ENCODE measurements at regions not wholly inside any gene's neighbourhood (a gene's known extent, or its start where the extent isn't known, plus 50 kb on each side); places are given as distances from the start of the nearest gene placed in this dataset.

DNA sequence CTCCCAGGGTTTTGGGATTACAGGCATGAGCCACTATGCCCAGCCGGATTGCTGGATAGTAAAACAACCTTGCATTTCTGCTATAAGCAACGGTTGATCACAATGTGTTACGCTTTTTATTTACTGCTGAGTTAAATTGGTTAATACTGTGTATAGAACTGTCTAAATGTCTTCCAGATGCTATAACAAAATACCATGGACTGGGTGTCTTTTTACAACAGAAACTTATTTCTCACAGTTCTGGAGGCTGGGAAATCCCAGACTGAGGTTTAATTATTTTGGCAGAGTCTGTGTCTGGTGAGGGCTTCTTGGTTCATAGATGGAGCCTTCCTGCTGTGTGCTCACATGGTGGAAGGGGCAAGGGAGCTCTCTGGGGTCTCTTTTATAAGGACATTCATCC, 65.5 kb downstream of the ING1 start:
- TF ChIP-seq, protein P1, sequence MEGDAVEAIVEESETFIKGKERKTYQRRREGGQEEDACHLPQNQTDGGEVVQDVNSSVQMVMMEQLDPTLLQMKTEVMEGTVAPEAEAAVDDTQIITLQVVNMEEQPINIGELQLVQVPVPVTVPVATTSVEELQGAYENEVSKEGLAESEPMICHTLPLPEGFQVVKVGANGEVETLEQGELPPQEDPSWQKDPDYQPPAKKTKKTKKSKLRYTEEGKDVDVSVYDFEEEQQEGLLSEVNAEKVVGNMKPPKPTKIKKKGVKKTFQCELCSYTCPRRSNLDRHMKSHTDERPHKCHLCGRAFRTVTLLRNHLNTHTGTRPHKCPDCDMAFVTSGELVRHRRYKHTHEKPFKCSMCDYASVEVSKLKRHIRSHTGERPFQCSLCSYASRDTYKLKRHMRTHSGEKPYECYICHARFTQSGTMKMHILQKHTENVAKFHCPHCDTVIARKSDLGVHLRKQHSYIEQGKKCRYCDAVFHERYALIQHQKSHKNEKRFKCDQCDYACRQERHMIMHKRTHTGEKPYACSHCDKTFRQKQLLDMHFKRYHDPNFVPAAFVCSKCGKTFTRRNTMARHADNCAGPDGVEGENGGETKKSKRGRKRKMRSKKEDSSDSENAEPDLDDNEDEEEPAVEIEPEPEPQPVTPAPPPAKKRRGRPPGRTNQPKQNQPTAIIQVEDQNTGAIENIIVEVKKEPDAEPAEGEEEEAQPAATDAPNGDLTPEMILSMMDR (IDR thresholded peaks at IDR 0.05; ENCODE audit: poor library complexity, severe bottlenecking): no peak
- TF ChIP-seq EP300 (conservative IDR thresholded peaks at IDR 0.05; ENCODE audit: poor library complexity, severe bottlenecking): no peak
- no peak for TF ChIP-seq POLR2AphosphoS5 (IDR thresholded peaks at IDR 0.05)
- TF ChIP-seq TAF1 (IDR thresholded peaks at IDR 0.05; ENCODE audit: low read depth): no peak
- TF ChIP-seq, protein P2, sequence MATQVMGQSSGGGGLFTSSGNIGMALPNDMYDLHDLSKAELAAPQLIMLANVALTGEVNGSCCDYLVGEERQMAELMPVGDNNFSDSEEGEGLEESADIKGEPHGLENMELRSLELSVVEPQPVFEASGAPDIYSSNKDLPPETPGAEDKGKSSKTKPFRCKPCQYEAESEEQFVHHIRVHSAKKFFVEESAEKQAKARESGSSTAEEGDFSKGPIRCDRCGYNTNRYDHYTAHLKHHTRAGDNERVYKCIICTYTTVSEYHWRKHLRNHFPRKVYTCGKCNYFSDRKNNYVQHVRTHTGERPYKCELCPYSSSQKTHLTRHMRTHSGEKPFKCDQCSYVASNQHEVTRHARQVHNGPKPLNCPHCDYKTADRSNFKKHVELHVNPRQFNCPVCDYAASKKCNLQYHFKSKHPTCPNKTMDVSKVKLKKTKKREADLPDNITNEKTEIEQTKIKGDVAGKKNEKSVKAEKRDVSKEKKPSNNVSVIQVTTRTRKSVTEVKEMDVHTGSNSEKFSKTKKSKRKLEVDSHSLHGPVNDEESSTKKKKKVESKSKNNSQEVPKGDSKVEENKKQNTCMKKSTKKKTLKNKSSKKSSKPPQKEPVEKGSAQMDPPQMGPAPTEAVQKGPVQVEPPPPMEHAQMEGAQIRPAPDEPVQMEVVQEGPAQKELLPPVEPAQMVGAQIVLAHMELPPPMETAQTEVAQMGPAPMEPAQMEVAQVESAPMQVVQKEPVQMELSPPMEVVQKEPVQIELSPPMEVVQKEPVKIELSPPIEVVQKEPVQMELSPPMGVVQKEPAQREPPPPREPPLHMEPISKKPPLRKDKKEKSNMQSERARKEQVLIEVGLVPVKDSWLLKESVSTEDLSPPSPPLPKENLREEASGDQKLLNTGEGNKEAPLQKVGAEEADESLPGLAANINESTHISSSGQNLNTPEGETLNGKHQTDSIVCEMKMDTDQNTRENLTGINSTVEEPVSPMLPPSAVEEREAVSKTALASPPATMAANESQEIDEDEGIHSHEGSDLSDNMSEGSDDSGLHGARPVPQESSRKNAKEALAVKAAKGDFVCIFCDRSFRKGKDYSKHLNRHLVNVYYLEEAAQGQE (IDR thresholded peaks at IDR 0.05; ENCODE audit: borderline replicate concordance): no peak
- TF ChIP-seq SMC3 (conservative IDR thresholded peaks at IDR 0.05; ENCODE audit: poor library complexity): no peak
- no peak for TF ChIP-seq EZH2 (IDR thresholded peaks at IDR 0.05; ENCODE audit: borderline replicate concordance, insufficient read depth, low read length, poor library complexity, severe bottlenecking)
- no peak for TF ChIP-seq RAD21 (conservative IDR thresholded peaks at IDR 0.05)
- TF ChIP-seq MXI1 (conservative IDR thresholded peaks at IDR 0.05; ENCODE audit: poor library complexity, severe bottlenecking): no peak

Measured in neural cell (in vitro differentiated cells).